RWPE2 (cell line): ENCODE measurements at regions not wholly inside any gene's neighbourhood (a gene's known extent, or its start where the extent isn't known, plus 50 kb on each side); places are given as distances from the start of the nearest gene placed in this dataset.

Experiments used
- ATAC-seq: fragments of 200-7000 bp; cut with Tn5 transposase; 3 replicates; pipeline ENCODE4 v1.9.1; 2021; ENCODE audit warnings: low read depth
- DNase-seq: peaks from one replicate; pipeline ENCODE4 v3.0.0-alpha.2; 2020; ENCODE audit warnings: low spot score
- H3K27ac ChIP-seq: fragments of 450-650 bp; 2 replicates; pipeline ENCODE4 v1.5.1; 2017; ENCODE audit warnings: mild to moderate bottlenecking; ENCODE audit not compliant: poor library complexity, severe bottlenecking
- H3K27me3 ChIP-seq: fragments of 250-450 bp; sonication (Bioruptor Pico); 2 replicates; pipeline ENCODE4 v1.5.1; 2021; ENCODE audit warnings: mild to moderate bottlenecking, moderate library complexity; ENCODE audit not compliant: insufficient read depth, poor library complexity, severe bottlenecking
- H3K36me3 ChIP-seq: fragments of 250-450 bp; sonication (Bioruptor Pico); 2 replicates; pipeline ENCODE4 v1.5.1; 2020; ENCODE audit warnings: low read depth, mild to moderate bottlenecking, moderate library complexity
- H3K4me1 ChIP-seq: fragments of 250-450 bp; sonication (Bioruptor Pico); 2 replicates; pipeline ENCODE4 v1.5.1; 2021; ENCODE audit warnings: mild to moderate bottlenecking, moderate library complexity; ENCODE audit not compliant: insufficient read depth, poor library complexity, severe bottlenecking
- H3K4me3 ChIP-seq: fragments of 250-450 bp; sonication (Bioruptor Pico); 2 replicates; pipeline ENCODE4 v1.5.1; 2021; ENCODE audit warnings: mild to moderate bottlenecking, moderate library complexity; ENCODE audit not compliant: severe bottlenecking
- H3K9me3 ChIP-seq: fragments of 250-450 bp; sonication (Bioruptor Pico); 2 replicates; pipeline ENCODE4 v1.5.1; 2021; ENCODE audit warnings: mild to moderate bottlenecking, moderate library complexity; ENCODE audit not compliant: severe bottlenecking
- CTCF ChIP-seq: fragments of 450-650 bp; IDR thresholded peaks from one replicate; pipeline ENCODE4 v1.5.1; 2017; ENCODE audit warnings: mild to moderate bottlenecking, moderate library complexity; ENCODE audit not compliant: poor library complexity, severe bottlenecking

DNA sequence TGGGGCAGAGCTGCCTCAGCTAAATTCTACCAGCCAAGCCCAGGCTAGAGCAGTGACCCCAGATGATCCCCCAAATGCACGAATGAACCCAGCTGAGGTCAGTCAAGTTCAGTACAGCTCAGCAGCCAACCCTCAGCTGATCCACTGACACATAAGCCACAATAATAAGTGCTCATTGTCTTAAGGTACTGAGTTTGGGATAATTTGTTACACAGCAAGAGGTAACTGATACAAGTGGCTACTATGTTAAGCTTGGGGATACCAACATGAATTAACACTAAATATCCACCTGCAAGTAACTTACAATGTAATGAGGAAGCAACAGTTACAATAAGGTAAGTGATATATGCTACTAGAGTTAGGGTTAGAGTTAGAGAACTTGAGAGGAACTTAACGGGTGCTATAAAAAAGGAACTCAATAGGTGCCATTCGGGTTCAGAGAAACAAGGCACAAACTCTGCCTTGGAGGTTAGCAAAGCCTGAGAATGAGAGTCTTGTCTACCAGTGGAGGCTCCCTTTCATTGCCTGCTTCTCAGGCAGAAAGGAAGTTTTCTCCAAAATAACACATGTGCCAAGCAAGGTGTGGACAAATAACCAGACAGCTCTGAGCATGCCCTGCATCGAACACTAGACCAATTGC, 189.4 kb downstream of the ARL4C start:
- DNase-seq (no peak), ATAC-seq (no peak)
- Histone ChIP-seq H3K27ac (peak overlapping the region; percentile 67), H3K4me3 (no peak overlapping the region), H3K36me3 (no peaks in the 10 kb centered on the region), H3K4me1 (peaks cover 24% of the 10 kb centered on the region), H3K27me3 (no peaks in the 10 kb centered on the region), H3K9me3 (no peaks in the 10 kb centered on the region)
- no peak for TF ChIP-seq CTCF

DNA sequence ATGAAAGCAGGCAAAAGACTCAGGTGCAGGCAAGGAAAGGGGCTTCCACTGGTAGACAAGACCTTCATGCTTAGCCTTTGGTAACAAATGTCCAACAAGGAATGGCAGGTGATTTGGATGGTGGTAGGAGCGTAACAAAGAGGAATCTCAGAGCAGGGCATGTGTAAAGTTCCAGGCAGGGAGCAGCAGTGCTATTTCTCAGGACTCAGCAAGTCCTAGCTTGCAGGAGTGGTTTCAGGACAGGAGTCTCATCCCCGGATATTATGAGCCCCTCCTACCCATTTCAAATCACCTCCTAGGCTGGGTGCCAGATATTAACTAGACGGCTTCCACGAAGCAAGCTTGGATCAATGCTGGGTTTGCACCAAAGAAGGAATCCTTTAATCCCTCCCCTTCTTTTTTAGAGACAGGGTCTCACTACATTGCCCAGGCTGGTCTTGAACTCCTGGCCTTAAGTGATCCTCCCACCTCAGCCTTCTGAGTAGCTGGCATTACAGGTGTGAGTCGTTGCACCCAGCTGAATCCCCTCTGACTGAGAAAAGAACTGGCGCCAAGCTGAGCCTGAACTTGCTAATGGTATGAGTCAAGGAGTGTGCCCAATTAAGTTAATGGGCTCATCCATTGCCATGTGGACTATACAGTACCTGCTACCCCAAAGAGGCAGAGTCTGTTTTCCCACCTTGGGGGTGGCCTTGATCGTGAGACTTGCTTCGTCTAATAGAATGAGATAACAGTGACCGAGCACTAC, 190.3 kb downstream of the ARL4C start:
- no peaks in the 10 kb centered on the region for H3K36me3 ChIP-seq
- no peak for DNase-seq
- H3K4me1 ChIP-seq, result peaks cover 24% of the 10 kb centered on the region
- peak; percentile 66 for ATAC-seq
- no peaks in the 10 kb centered on the region for H3K27me3 ChIP-seq
- H3K27ac ChIP-seq, result peak overlapping the region; percentile 67
- H3K4me3 ChIP-seq, result no peak overlapping the region
- TF ChIP-seq CTCF, result no peak
- H3K9me3 ChIP-seq, result no peaks in the 10 kb centered on the region

- no peaks in the 10 kb centered on the region for H3K9me3 ChIP-seq
- ATAC-seq (no peak), DNase-seq (no peak)
- no peaks in the 10 kb centered on the region for H3K36me3 ChIP-seq
- H3K4me1 ChIP-seq, result peaks cover 24% of the 10 kb centered on the region
- H3K4me3 ChIP-seq, result no peak overlapping the region
- peak overlapping the region; percentile 67 for H3K27ac ChIP-seq
- TF ChIP-seq CTCF, result no peak
- no peaks in the 10 kb centered on the region for H3K27me3 ChIP-seq
These were observed 191.0 kb downstream of the ARL4C start for GRCh38 chr2:234305846-234306245.

DNA sequence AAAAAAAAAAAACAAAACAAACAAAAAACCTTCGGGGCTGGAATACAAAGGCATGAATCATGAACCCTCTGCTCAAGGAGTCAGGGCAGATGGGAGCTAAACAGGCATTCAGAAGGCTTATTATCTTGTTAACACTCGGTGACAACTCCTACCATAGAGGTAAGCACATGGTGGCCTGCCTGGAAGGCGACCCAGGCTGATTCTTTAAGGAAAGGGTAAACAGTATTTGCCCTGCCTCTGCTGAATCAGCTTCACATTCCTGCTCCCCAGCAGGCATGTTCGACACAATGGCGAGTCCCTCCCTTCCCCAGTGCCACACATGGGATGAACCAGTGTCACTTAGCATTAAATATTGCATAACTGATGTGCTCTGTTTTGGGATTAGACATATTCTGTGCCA, 191.9 kb downstream of the ARL4C start:
- H3K4me1 ChIP-seq, result peaks cover 24% of the 10 kb centered on the region
- H3K27ac ChIP-seq, result peak overlapping the region; percentile 67
- no peak for TF ChIP-seq CTCF
- DNase-seq, result no peak
- no peak overlapping the region for H3K4me3 ChIP-seq
- no peaks in the 10 kb centered on the region for H3K9me3 ChIP-seq
- ATAC-seq, result peak; percentile 70
- no peaks in the 10 kb centered on the region for H3K27me3 ChIP-seq
- H3K36me3 ChIP-seq, result no peaks in the 10 kb centered on the region

DNA sequence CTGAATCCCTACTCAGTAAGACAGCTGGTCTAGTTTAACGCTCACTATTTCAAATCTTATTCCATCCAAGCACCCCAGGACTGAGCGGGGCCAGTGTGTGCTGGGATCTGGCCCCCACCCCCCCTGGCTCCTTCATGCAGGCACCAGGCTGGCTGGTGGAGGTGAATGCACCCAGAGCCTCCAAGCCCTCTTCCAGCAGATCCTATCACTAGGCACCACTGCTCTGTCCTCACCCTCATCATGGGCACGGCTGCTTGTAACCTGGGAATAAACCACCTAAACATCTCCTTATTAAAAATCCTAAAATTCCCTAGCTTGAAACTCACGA, 194.3 kb downstream of the ARL4C start:
- Histone ChIP-seq H3K9me3 (no peaks in the 10 kb centered on the region), H3K4me1 (peaks cover 24% of the 10 kb centered on the region), H3K27ac (no peak overlapping the region), H3K36me3 (no peaks in the 10 kb centered on the region), H3K27me3 (no peaks in the 10 kb centered on the region), H3K4me3 (no peak overlapping the region)
- ATAC-seq (no peak), DNase-seq (no peak)
- no peak for TF ChIP-seq CTCF
